ENCODE measurements at regions not wholly inside any gene's neighbourhood (a gene's known extent, or its start where the extent isn't known, plus 50 kb on each side); places are given as distances from the start of the nearest gene placed in this dataset.

DNA sequence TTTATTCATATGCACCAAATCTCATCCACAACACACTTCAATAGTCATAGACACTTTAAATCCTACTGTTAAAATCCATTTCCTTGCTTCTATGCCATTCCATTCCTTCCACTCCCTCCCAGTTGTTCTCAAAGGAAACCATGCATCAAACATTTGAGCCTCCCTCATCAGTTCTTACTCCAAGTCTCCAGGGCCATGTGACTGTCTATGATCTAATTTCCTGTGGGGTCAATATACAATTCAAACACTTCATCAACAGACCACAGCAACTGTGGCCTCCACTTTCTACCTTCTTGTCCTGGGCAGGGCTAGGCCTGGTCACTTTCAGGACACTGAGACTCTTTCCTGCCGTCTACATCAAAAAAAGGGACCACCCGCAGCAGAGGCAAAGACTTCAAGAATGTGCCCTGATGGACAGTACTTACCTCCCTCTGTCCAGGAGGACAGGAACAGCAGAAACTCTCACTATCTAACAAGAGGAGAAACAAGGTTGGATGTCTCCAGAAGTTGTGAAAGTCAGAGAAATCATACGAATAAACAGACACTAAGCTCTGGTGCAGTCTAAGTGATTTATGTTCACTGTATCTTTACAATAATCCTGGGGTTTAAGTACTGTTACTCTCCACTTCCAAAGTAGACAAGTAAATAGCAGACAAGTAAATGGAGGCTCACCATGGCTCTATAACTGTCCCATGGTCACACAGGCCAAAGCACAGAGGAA lies 160.2 kb downstream of the QRSL1 start:
- intact Hi-C loops (cut with micrococcal nuclease; ENCODE audit: unreplicated experiment): no loop called here
- no TSS peak for BruUV-seq (replicated peaks)
- H2AFZ ChIP-seq: no peak overlapping the region
- ChIA-PET CTCF (no interaction called here), POLR2A (ENCODE audit: unreplicated experiment) (no interaction called here)
- H3K27me3 ChIP-seq (ENCODE audit: insufficient read depth, low read depth): no peaks in the 10 kb centered on the region
- H4K20me1 ChIP-seq (ENCODE audit: insufficient read depth): no peaks in the 10 kb centered on the region
- H3K4me3 ChIP-seq: no peak overlapping the region
- H3K9me2 ChIP-seq (ENCODE audit: insufficient read depth): no peaks in the 10 kb centered on the region
- no peak overlapping the region for H3K27ac ChIP-seq
- H3K9me3 ChIP-seq (ENCODE audit: insufficient read depth, low read depth): no peaks in the 10 kb centered on the region
- TF ChIP-seq, protein P1, sequence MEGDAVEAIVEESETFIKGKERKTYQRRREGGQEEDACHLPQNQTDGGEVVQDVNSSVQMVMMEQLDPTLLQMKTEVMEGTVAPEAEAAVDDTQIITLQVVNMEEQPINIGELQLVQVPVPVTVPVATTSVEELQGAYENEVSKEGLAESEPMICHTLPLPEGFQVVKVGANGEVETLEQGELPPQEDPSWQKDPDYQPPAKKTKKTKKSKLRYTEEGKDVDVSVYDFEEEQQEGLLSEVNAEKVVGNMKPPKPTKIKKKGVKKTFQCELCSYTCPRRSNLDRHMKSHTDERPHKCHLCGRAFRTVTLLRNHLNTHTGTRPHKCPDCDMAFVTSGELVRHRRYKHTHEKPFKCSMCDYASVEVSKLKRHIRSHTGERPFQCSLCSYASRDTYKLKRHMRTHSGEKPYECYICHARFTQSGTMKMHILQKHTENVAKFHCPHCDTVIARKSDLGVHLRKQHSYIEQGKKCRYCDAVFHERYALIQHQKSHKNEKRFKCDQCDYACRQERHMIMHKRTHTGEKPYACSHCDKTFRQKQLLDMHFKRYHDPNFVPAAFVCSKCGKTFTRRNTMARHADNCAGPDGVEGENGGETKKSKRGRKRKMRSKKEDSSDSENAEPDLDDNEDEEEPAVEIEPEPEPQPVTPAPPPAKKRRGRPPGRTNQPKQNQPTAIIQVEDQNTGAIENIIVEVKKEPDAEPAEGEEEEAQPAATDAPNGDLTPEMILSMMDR (conservative IDR thresholded peaks at IDR 0.05): no peak
- TF ChIP-seq EZH2 (IDR thresholded peaks at IDR 0.05; ENCODE audit: low read depth): no peak
- H3K4me2 ChIP-seq: no peak overlapping the region
- H3K79me2 ChIP-seq (ENCODE audit: low read depth): no peaks in the 10 kb centered on the region
- no peaks in the 10 kb centered on the region for H3K36me3 ChIP-seq (ENCODE audit: low read depth)
- H3K4me1 ChIP-seq (replicated peaks; ENCODE audit: insufficient read depth): peaks cover 4% of the 10 kb centered on the region
- DNase-seq: no peak
- H3F3A ChIP-seq (ENCODE audit: insufficient read depth, low read depth): no peaks in the 10 kb centered on the region

DNA sequence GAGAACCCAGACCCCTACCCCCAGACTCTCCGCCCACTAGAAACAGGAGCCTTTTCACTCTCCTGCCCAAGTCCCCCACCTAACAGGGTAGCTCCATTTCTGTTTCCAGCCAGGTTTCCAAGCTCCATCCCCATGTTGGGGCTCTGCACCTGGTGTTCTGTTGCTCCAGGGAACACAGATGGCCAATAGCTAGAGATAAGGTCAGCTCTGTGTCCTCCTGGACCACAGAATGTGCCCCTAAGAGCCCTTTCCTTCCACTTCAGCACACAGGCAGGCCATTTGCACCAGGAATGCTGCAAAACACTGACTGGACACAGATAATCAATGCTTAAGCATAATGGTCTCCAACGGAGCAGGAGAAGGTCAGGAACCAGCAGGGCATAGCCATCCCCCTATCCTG lies 159.4 kb downstream of the QRSL1 start:
- Histone ChIP-seq H4K20me1 (ENCODE audit: insufficient read depth) (no peaks in the 10 kb centered on the region), H3K4me3 (no peak overlapping the region), H3K4me1 (replicated peaks; ENCODE audit: insufficient read depth) (peaks cover 10% of the 10 kb centered on the region), H3K9me2 (ENCODE audit: insufficient read depth) (no peaks in the 10 kb centered on the region), H3F3A (ENCODE audit: insufficient read depth, low read depth) (peaks cover 2% of the 10 kb centered on the region; the same call in 1 of the 2 replicates), H2AFZ (no peak overlapping the region), H3K79me2 (ENCODE audit: low read depth) (no peaks in the 10 kb centered on the region), H3K27ac (no peak overlapping the region), H3K27me3 (ENCODE audit: insufficient read depth, low read depth) (no peaks in the 10 kb centered on the region), H3K36me3 (ENCODE audit: low read depth) (no peaks in the 10 kb centered on the region), H3K9me3 (ENCODE audit: insufficient read depth, low read depth) (no peaks in the 10 kb centered on the region), H3K4me2 (no peak overlapping the region)
- CTCF ChIA-PET: no interaction called here
- DNase-seq: no peak
- TF ChIP-seq EZH2 (IDR thresholded peaks at IDR 0.05; ENCODE audit: low read depth): no peak
- TF ChIP-seq, protein P1 (conservative IDR thresholded peaks at IDR 0.05): no peak
- POLR2A ChIA-PET (ENCODE audit: unreplicated experiment): no interaction called here
- intact Hi-C loops (cut with micrococcal nuclease; ENCODE audit: unreplicated experiment): no loop called here
- BruUV-seq (replicated peaks): no TSS peak

DNA sequence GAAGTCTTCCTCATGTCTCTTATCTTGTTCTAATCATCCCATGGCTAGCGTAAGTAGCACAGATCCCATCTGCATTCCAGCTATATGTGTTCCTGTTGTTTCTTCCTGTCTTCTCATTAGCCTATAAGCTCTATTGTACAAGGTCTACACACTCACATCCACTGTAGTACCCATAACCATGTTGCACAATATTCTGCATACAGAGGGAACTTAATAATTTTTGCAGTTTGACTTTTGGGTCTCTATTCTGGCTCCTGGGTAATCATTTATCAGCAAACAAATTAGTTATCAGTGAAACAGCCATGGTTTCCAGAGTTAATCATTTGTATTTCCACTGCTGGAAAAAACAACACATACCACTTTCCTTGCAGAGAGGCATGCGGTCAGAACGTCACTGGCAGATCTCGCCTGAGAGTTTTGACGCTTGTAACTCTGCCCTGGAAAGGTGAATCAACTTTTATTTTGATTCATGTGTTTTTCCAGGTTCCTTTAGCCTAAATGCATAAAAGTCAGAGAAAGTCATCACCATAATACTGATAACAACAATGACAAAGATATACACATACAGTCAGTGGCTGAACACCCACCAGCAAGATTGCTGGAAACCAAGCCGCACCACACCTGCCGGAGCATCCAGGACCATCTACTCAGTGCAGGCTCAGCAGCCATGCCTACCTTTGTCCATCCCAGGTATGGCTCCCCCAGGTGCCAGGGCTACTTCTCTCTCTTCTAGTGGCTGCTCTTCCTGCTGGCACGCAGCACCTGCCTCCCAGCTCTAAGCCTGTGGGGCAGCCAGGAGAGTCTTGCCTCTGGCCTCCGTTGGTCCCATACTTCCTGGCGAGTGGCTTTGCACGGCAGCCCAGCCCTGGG lies 158.2 kb downstream of the QRSL1 start:
- H3K79me2 ChIP-seq (ENCODE audit: low read depth): no peaks in the 10 kb centered on the region
- H3K27me3 ChIP-seq (ENCODE audit: insufficient read depth, low read depth): no peaks in the 10 kb centered on the region
- no peak for DNase-seq
- H3K4me1 ChIP-seq (replicated peaks; ENCODE audit: insufficient read depth): peaks cover 22% of the 10 kb centered on the region
- CTCF ChIA-PET: no interaction called here
- no peaks in the 10 kb centered on the region for H4K20me1 ChIP-seq (ENCODE audit: insufficient read depth)
- peaks cover 12% of the 10 kb centered on the region; the same call in 1 of the 2 replicates for H3F3A ChIP-seq (ENCODE audit: insufficient read depth, low read depth)
- BruUV-seq (replicated peaks): no TSS peak
- H2AFZ ChIP-seq: no peak overlapping the region
- no peak overlapping the region for H3K27ac ChIP-seq
- no peak overlapping the region for H3K4me2 ChIP-seq
- no peaks in the 10 kb centered on the region for H3K36me3 ChIP-seq (ENCODE audit: low read depth)
- TF ChIP-seq EZH2 (IDR thresholded peaks at IDR 0.05; ENCODE audit: low read depth): no peak
- TF ChIP-seq, protein P1 (conservative IDR thresholded peaks at IDR 0.05): no peak
- no peak overlapping the region for H3K4me3 ChIP-seq
- no peaks in the 10 kb centered on the region for H3K9me3 ChIP-seq (ENCODE audit: insufficient read depth, low read depth)
- POLR2A ChIA-PET (ENCODE audit: unreplicated experiment): no interaction called here
- intact Hi-C loops (cut with micrococcal nuclease; ENCODE audit: unreplicated experiment): no loop called here
- no peaks in the 10 kb centered on the region for H3K9me2 ChIP-seq (ENCODE audit: insufficient read depth)

Data from PC-9 (cell line).